ENCODE measurements at regions not wholly inside any gene's neighbourhood (a gene's known extent, or its start where the extent isn't known, plus 50 kb on each side); places are given as distances from the start of the nearest gene placed in this dataset.

GRCh38 chr3:102078401-102078800 lies 229.1 kb downstream of the NFKBIZ start:
- peak; percentile 11 for FAIRE-seq

DNA sequence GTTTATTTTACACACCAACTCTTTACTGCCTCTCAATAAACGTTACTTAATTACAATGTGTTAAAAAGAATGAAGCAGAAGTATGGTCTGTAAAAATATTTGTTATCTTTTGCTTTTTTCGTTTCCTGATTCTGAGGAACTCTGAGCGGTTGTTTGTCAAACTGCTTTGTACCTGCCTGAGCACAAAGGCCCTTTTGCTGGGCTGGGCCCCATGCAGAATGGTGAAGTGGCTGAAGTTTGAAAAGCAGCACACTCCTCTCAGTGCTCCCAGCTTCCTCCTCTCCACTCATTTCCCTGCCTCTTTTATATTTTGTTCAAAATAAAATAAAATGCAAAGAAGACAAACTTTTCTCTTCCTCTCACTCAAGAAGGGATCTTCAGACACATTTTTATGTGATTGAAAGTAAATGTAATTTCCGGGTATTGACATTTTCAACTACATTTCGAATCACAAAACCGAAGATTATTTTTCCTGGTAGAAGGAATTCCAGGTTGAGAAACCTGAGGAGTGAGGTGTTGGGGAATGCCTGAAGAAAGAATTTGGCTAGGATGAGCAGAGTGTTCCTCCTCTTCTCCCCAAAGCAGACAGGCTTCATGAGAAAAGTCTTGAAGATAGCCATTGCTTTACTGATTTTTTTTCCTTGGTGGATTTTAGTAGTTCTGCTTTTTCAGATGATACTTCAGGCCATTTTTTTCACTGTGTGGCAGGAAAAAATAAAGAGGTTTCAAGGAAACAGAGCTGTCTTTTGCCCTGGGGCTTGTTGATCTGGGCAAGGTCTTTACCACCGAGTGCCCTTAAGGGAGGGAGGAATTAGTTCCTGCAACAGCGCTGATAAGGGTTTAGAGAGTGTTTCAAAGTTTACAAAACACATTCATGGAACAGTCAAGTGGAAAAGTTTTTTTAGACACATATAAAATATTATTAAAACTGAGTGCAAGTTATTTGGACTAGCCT lies 229.8 kb downstream of the NFKBIZ start:
- FAIRE-seq, result peak; percentile 60
- no peak for DNase-seq (ENCODE audit: insufficient read length, low spot score)

More at GRCh38 chr3:102078401-102078800, 229.1 kb downstream of the NFKBIZ start:
- no peak for DNase-seq (ENCODE audit: insufficient read length, low spot score)

DNA sequence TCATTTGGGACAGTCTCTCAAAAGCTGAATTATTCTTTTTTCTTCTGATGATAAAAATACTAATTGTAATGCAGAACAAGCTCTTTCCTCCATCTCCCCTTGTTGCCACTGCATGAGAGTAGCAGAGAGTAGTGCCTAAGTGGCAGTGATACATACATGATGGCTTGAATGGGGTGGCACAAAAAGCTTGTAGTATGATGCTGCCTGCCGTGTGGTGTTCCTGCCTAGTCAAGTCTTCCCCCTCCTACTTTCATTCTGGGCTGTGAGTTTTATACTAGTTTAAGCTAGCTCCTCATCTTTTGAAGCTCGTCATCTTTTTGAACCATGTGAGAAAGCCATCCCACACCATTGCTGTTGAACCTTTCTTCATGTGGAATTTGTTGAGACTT lies 230.5 kb downstream of the NFKBIZ start:
- FAIRE-seq (peak; percentile 84), DNase-seq (ENCODE audit: insufficient read length, low spot score) (no peak)

GRCh38 chr3:102081572-102082289 lies 232.4 kb downstream of the NFKBIZ start:
- peak; percentile 14 for FAIRE-seq
- DNase-seq (ENCODE audit: insufficient read length, low spot score), result no peak

DNA sequence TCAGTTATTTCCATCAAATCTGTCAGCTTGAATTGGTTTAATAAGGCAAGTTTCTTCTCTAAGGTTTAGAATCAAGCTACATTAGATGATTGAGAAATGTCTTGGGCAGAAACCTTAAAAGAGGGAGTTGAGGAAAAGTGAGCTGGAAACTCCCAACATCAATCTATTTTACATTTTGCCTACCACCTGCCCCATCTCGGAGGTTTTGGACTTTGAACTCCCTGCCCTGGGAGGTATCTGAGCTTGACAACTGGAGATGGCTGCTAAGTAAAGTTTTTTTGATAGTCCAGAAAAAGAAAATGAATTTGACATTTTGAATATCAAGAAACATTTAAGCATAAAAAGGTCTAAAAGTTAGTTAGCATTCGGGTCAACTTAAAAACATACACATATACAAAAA lies 234.2 kb downstream of the NFKBIZ start:
- FAIRE-seq (peak; percentile 18), DNase-seq (ENCODE audit: insufficient read length, low spot score) (no peak)

DNA sequence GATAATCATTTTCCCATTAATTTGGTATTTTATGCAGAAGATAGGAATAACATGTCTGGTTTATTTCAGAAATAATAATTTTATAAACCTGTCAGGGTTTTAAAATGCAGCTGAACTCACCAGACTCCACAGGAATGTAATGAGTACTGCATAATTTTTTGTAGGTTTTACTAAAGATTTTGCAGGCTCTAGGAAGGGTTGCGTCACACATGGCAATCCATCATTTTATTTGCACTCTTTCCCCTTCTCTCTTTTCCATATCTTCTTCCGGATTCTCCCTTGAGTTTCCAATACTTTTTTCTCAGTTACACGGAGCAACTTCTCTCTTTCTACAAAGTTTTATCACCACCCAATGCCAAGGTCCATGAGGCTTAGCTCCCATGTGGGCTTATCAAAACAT lies 234.7 kb downstream of the NFKBIZ start:
- no peak for FAIRE-seq

DNA sequence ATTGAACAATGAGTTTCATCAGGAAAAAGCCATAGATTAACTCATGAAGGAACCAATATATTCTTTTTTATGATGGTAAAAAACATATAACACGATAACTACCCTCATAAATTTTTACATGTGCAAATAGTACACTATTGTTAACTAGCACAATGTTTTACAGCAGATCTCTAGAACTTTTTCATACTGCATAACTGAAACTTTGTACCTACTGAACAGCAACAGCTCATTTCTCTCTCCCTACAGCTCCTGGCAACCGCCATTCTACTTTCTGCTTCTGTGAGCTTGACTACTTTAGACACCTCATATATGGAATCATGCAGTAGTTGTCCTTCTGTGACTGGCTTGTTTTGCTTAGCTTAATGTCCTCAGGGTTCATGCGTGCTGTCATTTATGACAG lies 235.4 kb downstream of the NFKBIZ start:
- FAIRE-seq (peak; percentile 59), DNase-seq (ENCODE audit: insufficient read length, low spot score) (no peak)

More for the DNA sequence above, 234.7 kb downstream of the NFKBIZ start:
- DNase-seq (ENCODE audit: insufficient read length, low spot score), result no peak

- DNase-seq (ENCODE audit: insufficient read length, low spot score), result no peak
- peak; percentile 18 for FAIRE-seq
Observed at GRCh38 chr3:102085431-102086176, 236.3 kb downstream of the NFKBIZ start.

DNA sequence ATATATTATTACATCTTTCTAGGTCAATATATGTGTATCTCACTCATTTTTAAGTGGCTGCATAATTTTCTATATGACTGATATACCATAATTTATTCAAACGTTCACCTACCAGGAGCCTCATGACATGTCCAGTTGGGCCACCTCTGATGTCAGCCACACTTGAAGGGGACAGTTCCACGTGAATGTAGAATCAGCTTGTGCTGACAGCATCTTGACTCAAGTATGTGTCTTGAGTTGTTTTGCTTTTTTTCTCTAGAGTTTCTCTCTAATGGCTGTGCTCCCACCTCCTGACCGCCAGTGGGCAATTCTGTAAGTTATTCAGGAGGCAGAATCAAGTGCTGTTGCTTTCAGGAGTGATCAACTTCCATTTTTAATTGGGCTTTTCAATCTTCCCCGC lies 237.9 kb downstream of the NFKBIZ start:
- no peak for DNase-seq (ENCODE audit: insufficient read length, low spot score)
- FAIRE-seq, result no peak

GRCh38 chr3:102089239-102089638 lies 239.9 kb downstream of the NFKBIZ start:
- FAIRE-seq, result no peak

GRCh38 chr3:102089904-102090720 lies 240.8 kb downstream of the NFKBIZ start:
- FAIRE-seq (no peak), DNase-seq (ENCODE audit: insufficient read length, low spot score) (no peak)

More at GRCh38 chr3:102089239-102089638, 239.9 kb downstream of the NFKBIZ start:
- no peak for DNase-seq (ENCODE audit: insufficient read length, low spot score)

DNA sequence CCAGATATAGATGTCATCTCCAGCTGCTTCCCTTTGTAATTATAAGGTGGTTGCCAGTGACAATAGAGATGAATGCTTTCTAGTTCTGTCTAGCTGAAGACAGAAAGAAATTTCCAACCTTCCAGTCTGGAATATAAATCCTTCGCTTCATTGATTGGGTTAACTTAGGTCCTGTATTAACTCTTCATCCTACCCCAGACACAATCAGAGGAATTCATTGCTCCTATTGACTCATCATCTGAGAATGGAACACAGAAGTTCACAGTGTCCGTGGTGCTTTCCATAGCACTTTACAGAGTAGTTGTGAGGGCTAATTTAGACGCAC lies 241.4 kb downstream of the NFKBIZ start:
- DNase-seq (ENCODE audit: insufficient read length, low spot score), result no peak

GRCh38 chr3:102091358-102091757 lies 242.0 kb downstream of the NFKBIZ start:
- no peak for DNase-seq (ENCODE audit: insufficient read length, low spot score)
- no peak for FAIRE-seq

More for the DNA sequence above, 241.4 kb downstream of the NFKBIZ start:
- no peak for FAIRE-seq

DNA sequence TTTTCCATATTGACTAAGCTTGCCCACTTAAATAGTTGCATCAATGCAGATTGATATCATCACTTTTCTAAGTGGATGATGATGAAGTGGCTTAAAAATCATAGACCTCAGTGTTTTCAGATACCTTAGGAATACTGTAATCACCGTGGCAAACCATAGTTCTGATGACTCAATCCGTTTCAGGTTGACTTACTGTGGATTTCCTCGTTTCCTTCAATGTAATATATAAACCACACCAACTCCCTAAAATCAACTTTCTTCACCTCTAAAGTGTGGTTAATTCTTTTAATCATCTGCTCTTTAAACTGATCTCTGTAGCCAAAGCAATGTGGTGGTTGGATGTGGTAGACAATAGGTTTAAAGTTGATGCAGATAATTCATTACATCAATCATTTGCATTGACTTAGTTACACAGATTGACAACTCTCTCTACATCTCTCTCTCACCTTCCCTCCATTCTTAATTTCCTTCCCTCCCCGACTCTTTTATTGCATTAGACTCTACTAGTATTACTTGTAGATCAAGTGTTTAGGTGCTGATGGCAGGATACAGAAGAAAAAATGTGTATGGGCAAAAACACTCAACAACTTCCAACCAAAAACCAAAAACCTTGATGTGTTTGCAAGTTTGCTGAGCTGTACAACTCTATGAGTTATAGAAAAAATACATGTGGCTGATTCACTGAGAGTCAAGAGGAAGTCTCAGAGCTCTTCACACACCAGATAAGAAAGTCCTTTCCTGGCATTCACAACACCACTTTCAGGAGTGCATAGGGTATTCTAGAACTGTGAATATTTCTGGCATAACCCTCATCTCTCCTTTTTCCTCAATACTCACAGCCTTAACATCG lies 243.5 kb downstream of the NFKBIZ start:
- DNase-seq (ENCODE audit: insufficient read length, low spot score), result no peak
- FAIRE-seq, result peak; percentile 56

DNA sequence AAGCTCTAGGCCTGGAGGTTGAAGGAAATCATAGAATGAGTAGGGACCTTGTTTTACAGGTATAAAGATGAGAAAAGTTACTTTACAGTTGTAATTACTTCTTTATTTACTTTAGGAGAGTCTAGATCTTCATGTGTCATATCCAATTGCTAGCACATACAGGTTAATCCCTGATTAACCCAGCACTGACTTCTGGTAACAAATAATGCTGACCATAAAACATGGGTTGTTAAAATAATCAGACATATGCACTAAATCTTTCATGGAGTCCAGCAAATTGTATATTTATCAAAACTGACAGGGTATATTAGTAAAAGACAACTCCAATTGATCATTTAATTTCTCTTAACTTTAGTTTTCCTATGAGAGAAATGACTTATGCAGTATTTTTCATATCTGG lies 245.2 kb downstream of the NFKBIZ start:
- FAIRE-seq (no peak), DNase-seq (ENCODE audit: insufficient read length, low spot score) (no peak)

DNA sequence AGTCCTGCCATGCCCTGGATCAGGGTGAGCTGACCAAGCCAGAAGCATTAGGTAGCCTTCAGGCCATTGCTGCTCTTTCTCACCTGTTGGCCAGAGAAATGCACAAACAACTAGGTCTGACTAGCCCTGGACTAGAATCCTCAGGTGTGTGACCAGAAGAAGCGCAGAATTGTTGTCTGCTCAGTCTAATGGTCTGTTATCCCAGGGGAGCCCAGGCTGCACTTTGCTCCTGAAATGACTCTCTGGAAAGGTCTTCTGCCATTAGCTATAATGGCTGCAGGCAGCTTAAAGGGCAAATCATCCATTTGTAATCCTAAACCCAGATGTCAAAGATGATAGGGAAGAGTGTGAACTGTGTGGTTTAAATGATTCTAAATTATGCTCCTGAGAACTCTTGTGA lies 246.1 kb downstream of the NFKBIZ start:
- DNase-seq (ENCODE audit: insufficient read length, low spot score), result no peak
- no peak for FAIRE-seq

- no peak for FAIRE-seq
- DNase-seq (ENCODE audit: insufficient read length, low spot score), result no peak
Observed at GRCh38 chr3:102096066-102096465, 246.8 kb downstream of the NFKBIZ start.

DNA sequence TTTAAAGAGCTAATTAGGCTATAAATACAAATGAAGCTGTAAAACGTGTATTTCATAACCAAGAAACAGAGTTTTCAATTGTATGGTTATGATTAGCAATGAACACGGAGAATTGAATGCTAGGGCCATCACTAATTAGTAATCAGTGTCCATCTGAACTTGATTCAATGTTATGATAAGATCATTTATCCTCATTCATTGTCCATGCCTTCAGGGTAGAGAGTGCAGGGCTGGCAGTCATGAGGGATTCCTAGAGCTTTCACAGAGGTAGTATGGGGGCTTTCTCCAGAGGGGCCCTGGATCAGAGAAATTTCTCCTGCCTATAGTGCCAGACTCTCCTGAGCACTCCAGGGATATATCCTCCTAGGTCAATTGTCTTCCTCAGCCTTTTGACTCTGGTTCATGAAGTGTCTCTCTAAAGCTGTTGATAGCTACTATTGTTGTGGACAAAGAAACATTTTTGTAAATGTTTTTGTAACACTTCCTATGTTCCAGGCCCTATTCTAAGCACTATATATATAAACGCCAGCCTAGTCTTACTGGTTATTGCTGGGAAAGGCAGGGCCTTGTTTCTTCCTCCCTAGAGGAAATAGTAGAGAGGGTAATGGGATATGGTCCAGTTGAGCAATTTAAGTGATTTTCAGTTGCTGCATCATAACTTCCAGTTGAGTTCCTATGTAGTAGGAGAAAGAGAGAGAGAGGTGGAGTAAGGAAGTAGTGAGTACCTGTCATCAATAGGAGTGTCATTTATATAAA lies 249.0 kb downstream of the NFKBIZ start:
- FAIRE-seq (peak; percentile 21), DNase-seq (ENCODE audit: insufficient read length, low spot score) (no peak)

- DNase-seq (ENCODE audit: insufficient read length, low spot score) (no peak), FAIRE-seq (no peak)
Observed at GRCh38 chr3:102099913-102100312, 250.6 kb downstream of the NFKBIZ start.

Measured in GM19239 (cell line).